Ishikawa (cell line): ENCODE measurements at regions not wholly inside any gene's neighbourhood (a gene's known extent, or its start where the extent isn't known, plus 50 kb on each side); places are given as distances from the start of the nearest gene placed in this dataset.

Source experiments
- CEBPB ChIP-seq: IDR thresholded peaks from 2 replicates; pipeline ENCODE4 v1.6.1; 2012
- CREB1 ChIP-seq: IDR thresholded peaks from 2 replicates; pipeline ENCODE4 v1.6.1; 2012; ENCODE audit warnings: low read depth
- EGR1 ChIP-seq: IDR thresholded peaks from 2 replicates; pipeline ENCODE4 v1.6.1; 2012
- EP300 ChIP-seq: IDR thresholded peaks from 2 replicates; pipeline ENCODE4 v1.6.1; 2012; ENCODE audit warnings: borderline replicate concordance
- NFIC ChIP-seq: IDR thresholded peaks from 2 replicates; pipeline ENCODE4 v1.6.1; 2012
- RAD21 ChIP-seq: IDR thresholded peaks from 2 replicates; pipeline ENCODE4 v1.6.1; 2012; ENCODE audit warnings: low read depth
- TAF1 ChIP-seq: IDR thresholded peaks from 2 replicates; pipeline ENCODE4 v1.6.1; 2012; ENCODE audit warnings: low read depth, mild to moderate bottlenecking
- TEAD4 ChIP-seq: IDR thresholded peaks from 2 replicates; pipeline ENCODE4 v1.6.1; 2012
- YY1 ChIP-seq: IDR thresholded peaks from 2 replicates; pipeline ENCODE4 v1.6.1; 2012; ENCODE audit warnings: low read depth
- TF ChIP-seq, protein P1 (sequence below): IDR thresholded peaks from 2 replicates; pipeline ENCODE4 v1.6.1; 2012
- TF ChIP-seq, protein P2 (sequence below): IDR thresholded peaks from 2 replicates; pipeline ENCODE4 v1.6.1; 2012; ENCODE audit warnings: low read depth, mild to moderate bottlenecking
- TF ChIP-seq, protein P3 (sequence below): IDR thresholded peaks from 2 replicates; pipeline ENCODE4 v1.6.1; 2012

DNA sequence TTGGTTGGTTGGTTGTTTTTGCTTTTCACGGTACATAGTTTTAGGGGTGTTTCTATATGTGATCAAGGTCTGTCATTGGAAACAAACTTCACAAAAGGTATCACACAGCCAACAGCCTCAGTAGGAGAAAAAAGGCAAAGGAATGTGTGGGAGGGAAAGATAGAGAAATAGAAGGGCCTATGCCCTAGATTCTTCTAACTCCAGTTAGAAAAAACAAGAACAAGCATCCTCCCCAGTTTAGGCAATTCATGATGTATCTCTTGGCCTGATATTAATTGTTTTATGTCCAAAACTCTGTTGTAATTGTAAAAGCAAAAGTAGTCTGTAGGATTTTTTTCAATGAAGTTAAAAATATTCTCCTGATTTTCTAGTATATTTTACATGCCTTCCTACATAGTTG lies 192.4 kb upstream of the EDNRA start:
- TF ChIP-seq, protein P1, sequence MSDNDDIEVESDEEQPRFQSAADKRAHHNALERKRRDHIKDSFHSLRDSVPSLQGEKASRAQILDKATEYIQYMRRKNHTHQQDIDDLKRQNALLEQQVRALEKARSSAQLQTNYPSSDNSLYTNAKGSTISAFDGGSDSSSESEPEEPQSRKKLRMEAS, result no peak
- TF ChIP-seq RAD21 (no peak), TAF1 (no peak), EP300 (no peak), TEAD4 (no peak), EGR1 (no peak), NFIC (no peak), CEBPB (no peak), YY1 (no peak), CREB1 (no peak)
- TF ChIP-seq, protein P2, sequence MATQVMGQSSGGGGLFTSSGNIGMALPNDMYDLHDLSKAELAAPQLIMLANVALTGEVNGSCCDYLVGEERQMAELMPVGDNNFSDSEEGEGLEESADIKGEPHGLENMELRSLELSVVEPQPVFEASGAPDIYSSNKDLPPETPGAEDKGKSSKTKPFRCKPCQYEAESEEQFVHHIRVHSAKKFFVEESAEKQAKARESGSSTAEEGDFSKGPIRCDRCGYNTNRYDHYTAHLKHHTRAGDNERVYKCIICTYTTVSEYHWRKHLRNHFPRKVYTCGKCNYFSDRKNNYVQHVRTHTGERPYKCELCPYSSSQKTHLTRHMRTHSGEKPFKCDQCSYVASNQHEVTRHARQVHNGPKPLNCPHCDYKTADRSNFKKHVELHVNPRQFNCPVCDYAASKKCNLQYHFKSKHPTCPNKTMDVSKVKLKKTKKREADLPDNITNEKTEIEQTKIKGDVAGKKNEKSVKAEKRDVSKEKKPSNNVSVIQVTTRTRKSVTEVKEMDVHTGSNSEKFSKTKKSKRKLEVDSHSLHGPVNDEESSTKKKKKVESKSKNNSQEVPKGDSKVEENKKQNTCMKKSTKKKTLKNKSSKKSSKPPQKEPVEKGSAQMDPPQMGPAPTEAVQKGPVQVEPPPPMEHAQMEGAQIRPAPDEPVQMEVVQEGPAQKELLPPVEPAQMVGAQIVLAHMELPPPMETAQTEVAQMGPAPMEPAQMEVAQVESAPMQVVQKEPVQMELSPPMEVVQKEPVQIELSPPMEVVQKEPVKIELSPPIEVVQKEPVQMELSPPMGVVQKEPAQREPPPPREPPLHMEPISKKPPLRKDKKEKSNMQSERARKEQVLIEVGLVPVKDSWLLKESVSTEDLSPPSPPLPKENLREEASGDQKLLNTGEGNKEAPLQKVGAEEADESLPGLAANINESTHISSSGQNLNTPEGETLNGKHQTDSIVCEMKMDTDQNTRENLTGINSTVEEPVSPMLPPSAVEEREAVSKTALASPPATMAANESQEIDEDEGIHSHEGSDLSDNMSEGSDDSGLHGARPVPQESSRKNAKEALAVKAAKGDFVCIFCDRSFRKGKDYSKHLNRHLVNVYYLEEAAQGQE, result no peak
- TF ChIP-seq, protein P3, sequence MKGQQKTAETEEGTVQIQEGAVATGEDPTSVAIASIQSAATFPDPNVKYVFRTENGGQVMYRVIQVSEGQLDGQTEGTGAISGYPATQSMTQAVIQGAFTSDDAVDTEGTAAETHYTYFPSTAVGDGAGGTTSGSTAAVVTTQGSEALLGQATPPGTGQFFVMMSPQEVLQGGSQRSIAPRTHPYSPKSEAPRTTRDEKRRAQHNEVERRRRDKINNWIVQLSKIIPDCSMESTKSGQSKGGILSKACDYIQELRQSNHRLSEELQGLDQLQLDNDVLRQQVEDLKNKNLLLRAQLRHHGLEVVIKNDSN, result no peak
